NCI-H1417 (cell line): ENCODE measurements at regions not wholly inside any gene's neighbourhood (a gene's known extent, or its start where the extent isn't known, plus 50 kb on each side); places are given as distances from the start of the nearest gene placed in this dataset.
"Not testable (repeated sequence)": the region's sequence is repeated elsewhere in the genome, so short reads cannot be mapped to it uniquely, and the experiment has no call there.

Experiments used
- DNase-seq, 3 experiments: peaks; one replicate each; lab custom pipeline; 2025; lab: John Stamatoyannopoulos, UW

- DNase-seq = peak in 1 of 3 experiments; percentile 41
Observed at GRCh38 chr4:151459375-151459774, 50.4 kb downstream of the FHIP1A start.

GRCh38 chr4:151460434-151460833 lies 51.5 kb downstream of the FHIP1A start:
- DNase-seq = peak in 1 of 3 experiments; percentile 25

- DNase-seq = peak in 1 of 3 experiments; percentile 28
Observed at GRCh38 chr4:151462554-151462953, 53.6 kb downstream of the FHIP1A start.

GRCh38 chr4:151468715-151469696 lies 60.0 kb downstream of the FHIP1A start:
- DNase-seq = no peak

- DNase-seq = no peak
Observed at GRCh38 chr4:151469970-151470369, 61.0 kb downstream of the FHIP1A start.

- no peak for DNase-seq
Observed at GRCh38 chr4:151471728-151472127, 62.8 kb downstream of the FHIP1A start.

- no peak for DNase-seq
Observed at GRCh38 chr4:151472297-151472696, 63.3 kb downstream of the FHIP1A start.

- no peak for DNase-seq
Observed at GRCh38 chr4:151472711-151473110, 63.7 kb downstream of the FHIP1A start.

GRCh38 chr4:151473521-151474097 lies 64.6 kb downstream of the FHIP1A start:
- no peak for DNase-seq

- DNase-seq = no peak
Observed at GRCh38 chr4:151475035-151475714, 66.2 kb downstream of the FHIP1A start.

- DNase-seq = no peak
Observed at GRCh38 chr4:151481813-151482212, 72.8 kb downstream of the FHIP1A start.

- no peak for DNase-seq
Observed at GRCh38 chr4:151484396-151485102, 75.6 kb downstream of the FHIP1A start.

- DNase-seq = no peak
Observed at GRCh38 chr4:151485541-151486131, 76.7 kb downstream of the FHIP1A start.

GRCh38 chr4:151486168-151486567 lies 77.2 kb downstream of the FHIP1A start:
- no peak for DNase-seq

GRCh38 chr4:151488968-151489367 lies 80.0 kb downstream of the FHIP1A start:
- no peak for DNase-seq

GRCh38 chr4:151489462-151490203 lies 80.7 kb downstream of the FHIP1A start:
- DNase-seq = peak; percentile 47 to 86 (median 76)

GRCh38 chr4:151495612-151496011 lies 86.6 kb downstream of the FHIP1A start:
- not testable (repeated sequence) for DNase-seq

GRCh38 chr4:151511548-151511947 lies 102.6 kb downstream of the FHIP1A start:
- peak in 1 of 3 experiments; percentile 4 for DNase-seq

- no peak for DNase-seq
Observed at GRCh38 chr4:151517896-151518295, 108.9 kb downstream of the FHIP1A start.

- no peak for DNase-seq
Observed at GRCh38 chr4:151518359-151518758, 109.4 kb downstream of the FHIP1A start.
